Stimulated activated CD4-positive, alpha-beta T cell treated with anti-CD3 and anti-CD28 coated beads, Interleukin-4, amount 100 ng/mL, for 1 hour (primary cell): ENCODE measurements at regions not wholly inside any gene's neighbourhood (a gene's known extent, or its start where the extent isn't known, plus 50 kb on each side); places are given as distances from the start of the nearest gene placed in this dataset.
A peak's percentile ranks its signal among the peaks of the same experiment; 100 is the strongest.

Source experiments
- DNase-seq: peaks from one replicate; pipeline ENCODE4 v3.0.0-alpha.2; 2020

GRCh38 chr7:41910940-41911600 lies 208.2 kb upstream of the INHBA start:
- DNase-seq: no peak

DNA sequence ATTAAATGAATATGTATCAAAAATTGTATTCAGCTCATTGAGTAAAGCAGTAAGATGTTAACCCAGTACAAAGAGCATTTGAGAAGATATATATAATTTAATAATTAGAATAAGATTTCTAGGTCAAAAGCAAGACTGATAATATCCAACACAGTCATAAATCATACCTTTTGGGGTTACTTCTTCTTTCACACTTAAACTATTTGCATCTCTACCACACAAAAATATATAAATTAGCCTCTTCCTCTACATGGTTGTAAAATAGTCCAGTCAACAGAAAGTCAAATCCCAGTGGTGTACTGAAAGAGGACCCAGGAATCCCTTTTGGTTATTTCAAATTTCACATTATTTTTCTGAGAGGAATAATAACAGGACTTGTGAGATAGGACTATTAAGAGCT lies 204.6 kb upstream of the INHBA start:
- no peak for DNase-seq

- DNase-seq: no peak
Measured at GRCh38 chr7:41900532-41900931, 197.6 kb upstream of the INHBA start.

GRCh38 chr7:41899823-41900433 lies 197.0 kb upstream of the INHBA start:
- no peak for DNase-seq

DNA sequence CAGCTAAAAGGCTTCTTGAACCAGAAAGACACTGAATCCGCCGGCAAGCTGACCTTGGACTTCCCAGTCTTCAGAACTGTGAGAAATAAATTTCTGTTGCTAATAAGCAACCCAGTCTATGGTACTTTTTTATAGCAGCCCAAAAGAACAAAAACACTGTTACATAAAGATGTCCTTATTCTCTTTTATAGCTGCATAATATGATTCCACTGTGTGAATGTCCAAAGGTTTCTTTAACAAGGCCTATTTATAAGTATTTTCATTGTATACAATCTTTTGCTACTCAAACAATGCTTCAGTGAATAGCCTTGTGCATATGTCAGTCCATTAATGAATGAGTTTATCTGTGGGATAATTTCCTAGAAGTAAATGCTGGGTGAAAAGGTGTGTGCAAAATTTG lies 190.8 kb upstream of the INHBA start:
- DNase-seq: no peak

GRCh38 chr7:41892356-41893100 lies 189.6 kb upstream of the INHBA start:
- DNase-seq: peak; percentile 6

DNA sequence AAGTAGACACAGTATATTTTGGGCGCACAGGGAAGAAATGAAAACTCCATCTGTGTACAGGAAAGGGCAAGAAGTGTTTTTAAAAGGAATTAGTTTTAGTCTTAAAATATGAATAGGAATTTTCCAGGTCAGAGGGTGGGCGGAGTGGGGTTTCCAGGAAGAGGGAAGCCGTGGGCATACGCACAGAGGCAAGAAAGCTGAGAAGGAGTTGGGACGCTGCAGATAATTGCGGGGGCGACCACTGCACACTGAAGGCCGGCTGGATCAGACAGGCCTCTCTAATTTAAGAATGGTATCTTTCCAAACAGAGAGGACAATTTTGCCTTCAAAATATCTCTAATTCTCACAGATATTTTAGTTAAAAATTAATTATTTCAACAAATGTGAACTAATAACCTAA lies 189.1 kb upstream of the INHBA start:
- DNase-seq: no peak

GRCh38 chr7:41890631-41891274 lies 187.9 kb upstream of the INHBA start:
- no peak for DNase-seq

DNA sequence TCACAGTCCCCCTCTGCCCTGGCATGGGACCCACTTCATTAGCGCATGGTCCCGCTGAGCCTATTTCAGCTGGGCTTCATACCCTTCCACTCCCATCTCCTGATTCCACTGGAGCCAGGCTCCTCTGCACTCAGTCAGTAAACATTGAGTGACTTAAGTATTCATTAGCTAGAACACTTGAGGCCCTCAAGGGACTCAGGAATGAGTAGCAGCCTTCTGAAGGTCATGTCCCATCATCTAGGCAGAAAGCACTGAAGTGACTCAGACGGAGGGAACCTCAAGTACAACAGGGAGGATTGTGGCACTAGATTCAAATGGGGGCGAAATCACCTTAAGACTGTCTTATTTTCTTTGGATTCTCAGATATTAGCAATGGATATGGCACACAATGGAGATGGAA lies 186.6 kb upstream of the INHBA start:
- DNase-seq: no peak

GRCh38 chr7:41889040-41889439 lies 186.2 kb upstream of the INHBA start:
- no peak for DNase-seq

DNA sequence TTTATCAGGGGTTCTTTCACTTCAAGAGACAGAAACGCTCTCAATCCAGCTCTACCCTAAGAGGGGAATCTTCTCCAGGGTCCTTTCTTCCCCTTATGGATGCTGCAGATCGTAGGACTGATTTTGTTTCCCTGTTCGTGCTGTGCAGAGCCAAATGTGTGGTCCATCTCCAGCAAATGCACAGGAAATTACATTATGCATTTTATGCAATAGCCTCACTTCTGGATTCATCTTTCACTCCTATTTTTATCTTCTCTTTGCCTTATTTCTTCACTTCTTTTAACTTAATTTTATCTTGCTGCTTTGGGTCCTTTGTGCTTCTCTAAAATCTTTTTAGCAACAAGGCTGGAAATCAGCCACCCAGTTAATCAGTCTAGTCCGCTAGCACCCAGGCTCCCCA lies 184.5 kb upstream of the INHBA start:
- no peak for DNase-seq

GRCh38 chr7:41886901-41887311 lies 184.0 kb upstream of the INHBA start:
- DNase-seq: no peak

- no peak for DNase-seq
Measured at GRCh38 chr7:41886262-41886900, 183.5 kb upstream of the INHBA start.

GRCh38 chr7:41885748-41886147 lies 182.9 kb upstream of the INHBA start:
- DNase-seq: no peak

DNA sequence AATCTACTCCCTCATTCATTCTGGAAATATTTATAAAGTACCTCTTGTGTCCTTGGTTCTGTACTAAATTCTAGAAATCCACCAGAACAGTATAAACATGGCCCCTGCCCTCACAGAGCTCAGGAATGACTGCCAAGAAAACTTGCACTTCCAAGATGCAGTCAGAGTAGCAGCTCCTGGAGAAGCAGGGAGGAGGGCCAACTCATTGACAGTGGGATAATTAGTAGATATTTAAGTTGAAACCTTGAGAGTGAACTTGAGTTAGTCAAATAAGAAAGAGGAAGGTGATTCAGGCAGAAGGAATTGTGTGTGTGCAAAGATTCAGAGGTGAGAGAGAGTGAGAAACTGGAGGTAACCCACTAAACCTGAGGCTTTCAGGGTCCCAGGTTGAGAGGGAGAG lies 182.2 kb upstream of the INHBA start:
- no peak for DNase-seq

DNA sequence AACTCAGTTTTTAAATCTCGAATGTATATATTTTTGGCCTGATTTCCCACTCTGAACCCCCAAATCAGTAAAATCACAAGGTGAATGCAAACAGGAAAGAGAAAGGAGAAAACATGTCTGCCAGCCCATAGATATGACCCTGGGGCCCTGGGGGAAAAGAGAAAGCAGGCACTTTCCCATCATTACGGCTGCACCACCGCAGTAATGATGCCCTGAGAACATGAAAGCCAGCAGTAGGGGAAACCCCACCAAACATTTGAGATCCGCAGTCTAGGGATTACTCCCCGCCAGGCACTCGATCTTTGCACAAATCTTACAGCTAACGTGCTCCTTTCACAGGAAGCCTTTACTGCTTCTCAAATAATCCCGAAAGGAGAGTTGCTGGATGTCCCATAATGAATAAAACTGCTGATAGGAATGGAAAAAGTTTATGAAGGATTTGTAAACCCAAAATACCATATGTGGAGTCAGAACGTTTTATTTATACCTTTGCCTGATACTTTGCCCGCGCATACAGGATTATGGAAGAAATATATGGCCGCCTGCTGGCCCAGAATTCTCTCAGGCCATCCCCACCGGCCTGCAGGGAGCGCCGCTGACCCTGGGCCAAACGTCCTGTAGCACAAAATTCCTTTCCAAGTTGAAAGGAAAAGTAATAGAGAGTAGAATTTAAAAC lies 180.0 kb upstream of the INHBA start:
- no peak for DNase-seq

GRCh38 chr7:41882256-41882655 lies 179.4 kb upstream of the INHBA start:
- no peak for DNase-seq

GRCh38 chr7:41881331-41882130 lies 178.6 kb upstream of the INHBA start:
- DNase-seq: peak; percentile 72

GRCh38 chr7:41880107-41880506 lies 177.2 kb upstream of the INHBA start:
- DNase-seq: no peak

DNA sequence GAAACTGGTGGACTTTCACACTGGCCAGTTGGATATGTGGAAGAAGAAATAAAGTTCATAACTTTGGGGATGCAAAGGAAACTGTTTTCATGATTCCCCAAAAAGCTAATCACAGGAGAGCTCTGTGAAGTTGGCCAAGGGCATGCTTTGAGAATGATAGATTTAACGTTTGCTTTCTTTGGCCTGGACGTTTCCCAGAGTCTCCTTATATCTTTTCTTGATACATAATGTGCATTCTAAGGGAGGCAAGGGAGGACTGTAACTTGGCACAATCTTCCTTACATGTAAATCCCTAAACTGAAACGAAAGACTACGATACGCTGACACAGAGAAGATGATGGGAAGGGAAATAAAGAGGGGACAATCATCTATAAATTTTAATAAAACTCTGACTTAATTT lies 176.5 kb upstream of the INHBA start:
- DNase-seq: no peak
